ENCODE measurements at regions not wholly inside any gene's neighbourhood (a gene's known extent, or its start where the extent isn't known, plus 50 kb on each side); places are given as distances from the start of the nearest gene placed in this dataset.
A peak's percentile ranks its signal among the peaks of the same experiment; 100 is the strongest.

DNA sequence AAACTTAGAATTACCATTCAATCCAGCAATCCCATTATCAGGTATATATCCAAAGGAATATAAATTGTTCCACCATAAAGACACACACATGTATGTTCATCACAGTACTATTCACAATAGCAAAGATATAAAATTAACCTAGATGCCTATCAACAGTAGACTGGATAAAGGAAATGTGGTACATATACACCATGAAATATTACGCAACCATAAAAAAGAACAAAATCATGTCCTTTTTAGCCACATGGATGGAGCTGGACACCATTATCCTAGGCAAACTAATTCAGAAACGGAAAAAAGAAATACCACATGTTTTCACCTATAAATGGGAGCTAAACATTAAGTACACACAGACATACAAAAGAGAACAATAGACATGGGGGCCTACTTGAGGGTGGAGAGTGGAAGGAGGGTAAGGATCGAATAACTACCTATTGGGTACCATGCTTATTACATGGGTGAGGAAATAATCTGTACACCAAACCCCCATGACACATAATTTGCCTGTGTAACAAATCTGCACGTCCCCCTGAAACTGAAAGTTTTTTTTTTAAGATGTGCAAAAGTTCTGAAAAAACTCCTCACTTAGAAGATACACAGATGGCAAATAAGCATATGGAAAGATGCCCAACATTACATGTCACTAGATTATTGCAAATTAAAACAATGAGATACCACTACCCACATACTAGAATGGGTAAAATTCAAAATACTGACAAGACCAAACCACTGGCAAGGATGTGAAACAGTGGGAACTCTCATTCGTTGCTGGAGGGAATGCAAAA lies 313.0 kb upstream of the CD180 start:
- Histone ChIP-seq H3K4me3 (no peak overlapping the region), H4K20me1 (no peaks in the 10 kb centered on the region), H3K4me2 (no peak overlapping the region), H3K27me3 (no peaks in the 10 kb centered on the region), H3K27ac (no peak overlapping the region), H3K36me3 (no peaks in the 10 kb centered on the region), H3K9ac (no peak overlapping the region), H3K4me1 (peaks cover 0 to 5% (median 0%) of the 10 kb centered on the region in 10 experiments; a peak in 3 of 20 replicates), H3K9me3 (replicated peaks in 1 of 11) (peaks cover 0 to 5% (median 0%) of the 10 kb centered on the region in 11 experiments; a peak in 1 of 22 replicates)
- peak in 3 of 11 experiments; percentile 13 to 70 (median 37); a peak in 2 of 22 replicates for TF ChIP-seq Cebpa-rat (IDR thresholded peaks at IDR 0.05)

DNA sequence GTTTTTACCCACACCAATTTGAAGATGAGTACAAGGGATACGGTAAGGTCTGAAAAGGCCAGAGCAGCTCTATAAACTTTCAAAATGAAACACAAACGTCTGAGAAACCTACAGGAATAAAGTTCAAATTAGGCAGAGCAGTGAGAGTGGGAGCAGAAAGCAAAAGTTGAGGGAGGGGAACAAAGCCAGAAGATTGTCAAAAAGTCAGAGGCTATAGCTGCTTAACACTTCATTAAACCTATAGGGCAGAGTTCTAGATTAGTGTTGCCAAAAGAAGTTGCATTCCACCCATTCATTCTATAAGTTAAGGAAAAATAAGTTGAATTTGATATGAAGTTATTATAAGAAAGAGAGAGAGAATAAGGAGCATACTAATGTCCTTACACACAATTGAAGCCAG lies 309.6 kb upstream of the CD180 start:
- no peaks in the 10 kb centered on the region for H4K20me1 ChIP-seq
- TF ChIP-seq Cebpa-rat (IDR thresholded peaks at IDR 0.05): no peak
- peaks cover 0 to 5% (median 0%) of the 10 kb centered on the region in 11 experiments; a peak in 1 of 22 replicates for H3K9me3 ChIP-seq (replicated peaks in 1 of 11)
- H3K9ac ChIP-seq: no peak overlapping the region
- H3K4me1 ChIP-seq: peaks cover 0 to 5% (median 0%) of the 10 kb centered on the region in 10 experiments; a peak in 2 of 20 replicates
- no peaks in the 10 kb centered on the region for H3K27me3 ChIP-seq
- H3K27ac ChIP-seq: no peak overlapping the region
- H3K4me2 ChIP-seq: no peak overlapping the region
- no peaks in the 10 kb centered on the region for H3K36me3 ChIP-seq
- H3K4me3 ChIP-seq: no peak overlapping the region

DNA sequence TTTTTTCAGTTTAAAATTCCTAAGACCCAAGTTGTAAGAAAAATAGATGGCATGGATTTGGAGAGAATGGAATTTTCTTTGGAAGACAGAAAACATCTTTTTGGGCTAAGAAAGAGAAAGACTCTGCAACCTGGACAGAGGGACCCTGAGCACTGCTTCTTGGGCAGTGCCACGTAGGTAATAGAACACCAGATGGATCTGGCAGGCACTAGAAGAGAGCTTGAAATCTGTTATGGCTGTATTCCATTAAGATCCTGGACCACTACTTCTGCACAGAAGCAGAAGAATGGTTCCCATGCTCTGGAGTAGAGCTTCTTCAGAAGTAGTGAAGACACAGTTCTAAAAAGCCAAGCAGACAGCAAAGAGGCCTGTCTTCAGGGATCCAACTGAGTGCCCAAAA lies 306.4 kb upstream of the CD180 start:
- Histone ChIP-seq H3K4me2 (no peak overlapping the region), H4K20me1 (no peaks in the 10 kb centered on the region), H3K9ac (no peak overlapping the region), H3K27ac (no peak overlapping the region), H3K4me3 (no peak overlapping the region), H3K36me3 (no peaks in the 10 kb centered on the region), H3K4me1 (peaks cover 0 to 6% (median 0%) of the 10 kb centered on the region in 10 experiments; a peak in 2 of 20 replicates), H3K27me3 (no peaks in the 10 kb centered on the region), H3K9me3 (replicated peaks in 1 of 11) (peaks cover 13 to 19% (median 16%) of the 10 kb centered on the region in 11 experiments; a peak in 19 of 22 replicates)
- TF ChIP-seq Cebpa-rat (IDR thresholded peaks at IDR 0.05): no peak

DNA sequence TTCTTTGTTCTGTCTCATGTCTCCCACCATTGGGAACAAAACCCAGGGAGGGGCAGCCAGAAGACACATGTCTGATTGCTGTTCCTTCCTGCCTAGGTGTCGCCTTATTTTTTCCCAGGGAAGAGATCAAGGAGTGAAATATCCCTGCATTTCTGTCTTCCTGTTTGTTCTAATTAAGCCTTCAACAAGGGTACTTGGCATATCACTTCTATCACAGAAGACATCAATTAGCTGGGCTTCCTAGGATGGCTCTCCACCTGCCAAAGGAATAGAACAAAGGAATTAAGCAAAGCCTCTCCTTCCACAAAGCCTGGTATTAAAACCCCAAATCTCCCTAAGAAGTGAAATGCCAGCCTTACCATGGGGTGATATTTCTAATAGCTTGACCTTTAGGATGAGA lies 299.5 kb upstream of the CD180 start:
- no peak overlapping the region for H3K4me3 ChIP-seq
- no peaks in the 10 kb centered on the region for H4K20me1 ChIP-seq
- H3K9me3 ChIP-seq (replicated peaks in 1 of 11): peaks cover 13 to 19% (median 16%) of the 10 kb centered on the region in 11 experiments; a peak in 19 of 22 replicates
- H3K9ac ChIP-seq: no peak overlapping the region
- H3K36me3 ChIP-seq: no peaks in the 10 kb centered on the region
- H3K4me1 ChIP-seq: peaks cover 0 to under 1% (median 0%) of the 10 kb centered on the region in 10 experiments; a peak in 1 of 20 replicates
- no peak overlapping the region for H3K4me2 ChIP-seq
- no peak for TF ChIP-seq Cebpa-rat (IDR thresholded peaks at IDR 0.05)
- no peak overlapping the region for H3K27ac ChIP-seq
- no peaks in the 10 kb centered on the region for H3K27me3 ChIP-seq

DNA sequence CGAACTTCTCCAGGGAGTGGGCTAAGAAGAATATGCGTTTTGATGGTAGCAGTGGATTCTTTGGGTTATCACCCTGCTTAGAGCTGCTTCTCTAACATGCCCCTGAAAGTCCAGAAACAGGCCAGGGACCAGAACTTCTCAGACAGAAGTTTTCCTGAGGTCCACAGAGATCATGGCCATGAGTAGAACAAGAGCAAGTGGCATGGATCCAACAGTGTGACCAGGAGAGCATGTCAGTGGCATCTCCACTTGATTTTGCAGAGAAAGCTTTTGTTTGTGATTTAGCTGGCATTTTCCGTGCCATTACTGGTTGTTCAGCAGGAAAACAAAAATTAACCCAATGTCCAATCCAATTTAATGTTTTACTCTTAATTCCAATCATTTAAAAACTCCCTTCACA lies 298.5 kb upstream of the CD180 start:
- Histone ChIP-seq H3K4me1 (no peaks in the 10 kb centered on the region), H3K4me3 (no peak overlapping the region), H3K27me3 (no peaks in the 10 kb centered on the region), H3K9ac (no peak overlapping the region), H4K20me1 (no peaks in the 10 kb centered on the region), H3K4me2 (no peak overlapping the region), H3K9me3 (replicated peaks in 1 of 11) (peaks cover 8 to 11% (median 9%) of the 10 kb centered on the region in 11 experiments; a peak in 19 of 22 replicates), H3K27ac (no peak overlapping the region), H3K36me3 (no peaks in the 10 kb centered on the region)
- no peak for TF ChIP-seq Cebpa-rat (IDR thresholded peaks at IDR 0.05)

DNA sequence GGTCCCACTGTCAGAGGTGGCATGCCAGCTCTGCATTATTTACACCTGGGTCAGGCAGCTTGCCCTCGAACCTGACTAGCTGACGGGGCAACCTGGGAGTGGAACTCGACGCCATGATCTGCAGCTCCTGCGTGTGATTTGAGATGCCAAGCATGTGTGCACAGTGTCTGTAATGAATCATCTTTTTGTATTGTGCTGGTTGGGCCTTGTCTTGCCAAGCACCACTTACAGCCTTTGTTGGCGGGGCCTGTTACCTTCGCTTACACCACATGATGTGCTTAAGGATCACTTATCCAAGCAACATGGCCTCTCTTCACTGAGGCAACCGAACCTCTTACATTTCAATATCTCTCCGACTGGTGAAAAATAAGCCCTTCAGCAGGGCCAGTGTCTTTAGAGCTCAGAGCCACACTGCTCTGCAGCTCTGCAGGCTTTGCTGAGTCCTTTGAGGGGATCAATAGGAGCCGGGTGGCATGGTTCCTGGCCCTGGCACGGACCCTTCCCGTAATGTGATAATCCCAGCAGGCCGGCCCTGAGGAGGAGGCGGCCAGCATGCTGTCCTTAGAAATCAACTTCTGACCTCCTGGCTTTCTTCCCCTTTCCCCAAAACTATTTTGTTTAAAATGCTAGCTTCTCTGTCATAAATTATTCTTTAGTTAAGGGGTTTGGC lies 297.7 kb upstream of the CD180 start:
- no peak overlapping the region for H3K9ac ChIP-seq
- no peak for TF ChIP-seq Cebpa-rat (IDR thresholded peaks at IDR 0.05)
- no peaks in the 10 kb centered on the region for H3K27me3 ChIP-seq
- no peaks in the 10 kb centered on the region for H4K20me1 ChIP-seq
- H3K36me3 ChIP-seq: no peaks in the 10 kb centered on the region
- H3K27ac ChIP-seq: no peak overlapping the region
- H3K4me3 ChIP-seq: no peak overlapping the region
- H3K4me2 ChIP-seq: no peak overlapping the region
- H3K4me1 ChIP-seq: no peaks in the 10 kb centered on the region
- peaks cover under 1 to 4% (median 2%) of the 10 kb centered on the region in 11 experiments; a peak in 14 of 22 replicates for H3K9me3 ChIP-seq (replicated peaks in 1 of 11)

DNA sequence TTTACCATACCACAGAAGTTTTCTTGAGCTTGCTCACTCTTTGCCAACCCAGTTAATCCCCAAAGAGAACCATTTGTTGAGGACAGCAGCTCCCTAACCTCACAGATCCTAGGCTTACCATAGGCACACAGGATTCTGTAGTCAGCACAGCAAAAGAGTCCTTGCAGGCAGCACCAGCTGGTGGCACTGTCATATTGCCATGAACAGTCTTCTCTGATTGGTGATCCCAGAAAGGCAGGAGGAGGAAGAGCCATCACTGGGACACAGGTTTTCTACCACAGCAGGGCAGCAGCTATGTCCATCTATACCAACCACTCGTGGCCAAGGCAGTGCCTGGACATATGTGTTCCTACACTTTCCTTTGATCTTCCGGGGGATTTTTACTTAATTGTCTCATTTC lies 297.1 kb upstream of the CD180 start:
- Histone ChIP-seq H3K36me3 (no peaks in the 10 kb centered on the region), H3K9me3 (replicated peaks in 1 of 11) (no peaks in the 10 kb centered on the region), H4K20me1 (no peaks in the 10 kb centered on the region), H3K27me3 (no peaks in the 10 kb centered on the region), H3K4me1 (no peaks in the 10 kb centered on the region), H3K9ac (no peak overlapping the region), H3K27ac (no peak overlapping the region), H3K4me2 (no peak overlapping the region), H3K4me3 (no peak overlapping the region)
- TF ChIP-seq Cebpa-rat (IDR thresholded peaks at IDR 0.05): no peak

DNA sequence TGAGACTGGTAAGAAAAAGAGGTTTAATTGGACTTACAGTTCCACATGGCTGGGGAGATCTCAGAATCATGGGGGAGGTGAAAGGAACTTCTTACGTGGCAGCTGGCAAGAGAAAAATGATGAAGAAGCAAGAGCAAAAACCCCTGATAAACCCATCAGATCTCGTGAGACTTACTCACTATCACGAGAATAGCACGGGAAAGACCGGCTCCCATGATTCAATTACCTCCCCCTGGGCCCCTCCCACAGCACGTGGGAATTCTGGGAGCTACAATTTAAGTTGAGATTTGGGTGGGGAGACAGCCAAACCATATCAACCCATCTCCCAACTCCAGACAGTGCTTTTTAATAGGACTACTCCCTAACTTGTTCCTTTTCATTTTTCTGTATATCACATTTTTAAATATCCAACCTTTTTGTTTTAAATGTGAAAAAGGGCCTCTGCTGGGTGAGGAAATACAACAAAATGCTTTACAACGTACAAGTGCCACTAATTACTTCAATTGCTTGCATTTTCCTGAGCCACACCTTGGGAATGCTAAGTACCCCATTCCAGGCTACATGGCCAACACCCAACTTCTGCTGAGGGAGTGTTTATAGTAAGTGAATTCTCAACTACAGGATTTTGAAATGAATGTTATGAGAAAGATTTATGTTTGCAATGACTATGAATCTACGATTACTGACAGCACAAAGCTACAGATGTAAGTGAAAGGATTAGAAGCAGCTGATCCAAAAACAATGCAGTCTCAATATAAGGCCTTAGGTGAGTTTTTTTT lies 294.1 kb upstream of the CD180 start:
- Histone ChIP-seq H3K27me3 (no peaks in the 10 kb centered on the region), H3K4me2 (no peak overlapping the region), H3K9ac (no peak overlapping the region), H3K4me1 (no peaks in the 10 kb centered on the region), H3K9me3 (replicated peaks in 1 of 11) (no peaks in the 10 kb centered on the region; a peak in 1 of 22 replicates), H3K36me3 (no peaks in the 10 kb centered on the region), H3K4me3 (no peak overlapping the region), H4K20me1 (no peaks in the 10 kb centered on the region), H3K27ac (no peak overlapping the region)
- TF ChIP-seq Cebpa-rat (IDR thresholded peaks at IDR 0.05): no peak

DNA sequence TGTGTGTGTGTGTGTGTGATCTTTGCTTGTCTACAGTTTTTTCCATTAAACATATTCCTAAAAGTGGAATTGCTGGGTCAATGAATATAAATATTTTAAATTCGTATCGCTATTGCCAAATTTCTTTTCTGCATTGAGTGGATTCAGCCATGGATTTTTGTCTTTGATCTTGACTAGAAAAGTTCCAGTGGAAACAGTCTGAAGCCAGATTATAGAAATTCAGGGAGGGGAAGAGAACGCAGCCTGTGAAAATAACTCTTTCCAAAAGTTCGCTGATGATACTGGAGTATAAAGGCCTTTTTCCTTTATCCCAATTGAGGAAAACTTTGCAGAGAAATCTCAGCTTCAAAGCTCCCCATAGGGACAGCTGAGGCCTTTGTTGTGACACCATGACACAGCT lies 292.3 kb upstream of the CD180 start:
- Histone ChIP-seq H3K27ac (no peak overlapping the region), H3K4me1 (no peaks in the 10 kb centered on the region), H3K4me3 (no peak overlapping the region), H3K27me3 (no peaks in the 10 kb centered on the region), H3K9me3 (replicated peaks in 1 of 11) (peaks cover 0 to under 1% (median 0%) of the 10 kb centered on the region in 11 experiments; a peak in 2 of 22 replicates), H3K4me2 (no peak overlapping the region), H4K20me1 (no peaks in the 10 kb centered on the region), H3K36me3 (no peaks in the 10 kb centered on the region), H3K9ac (no peak overlapping the region)
- no peak for TF ChIP-seq Cebpa-rat (IDR thresholded peaks at IDR 0.05)

Data from BLaER1 treated with 17β-estradiol and CSF1 and Interleukin-3, amounts not matched to agents 10 nM and 100 nM (cell line).